Glutamatergic neuron (in vitro differentiated cells): ENCODE measurements at regions not wholly inside any gene's neighbourhood (a gene's known extent, or its start where the extent isn't known, plus 50 kb on each side); places are given as distances from the start of the nearest gene placed in this dataset.

Source experiments
- DNase-seq: peaks from one replicate; pipeline ENCODE4 v3.0.0; 2022
- H3K27ac Mint-ChIP-seq: one replicate; pipeline ENCODE4 v1.8.0; 2020; ENCODE audit warnings: mild to moderate bottlenecking, mixed read lengths, inconsistent platforms; ENCODE audit not compliant: unreplicated experiment
- H3K27me3 Mint-ChIP-seq: one replicate; pipeline ENCODE4 v1.8.0; 2020; ENCODE audit warnings: mild to moderate bottlenecking, moderate library complexity, mixed read lengths, inconsistent platforms; ENCODE audit not compliant: unreplicated experiment
- H3K36me3 Mint-ChIP-seq: one replicate; pipeline ENCODE4 v1.8.0; 2020; ENCODE audit warnings: mild to moderate bottlenecking, mixed read lengths, inconsistent platforms; ENCODE audit not compliant: unreplicated experiment
- H3K4me1 Mint-ChIP-seq: one replicate; pipeline ENCODE4 v1.8.0; 2020; ENCODE audit warnings: mild to moderate bottlenecking, low read depth, mixed read lengths, inconsistent platforms; ENCODE audit not compliant: unreplicated experiment
- H3K4me3 Mint-ChIP-seq: one replicate; pipeline ENCODE4 v1.8.0; 2020; ENCODE audit warnings: mild to moderate bottlenecking, mixed read lengths, inconsistent platforms; ENCODE audit not compliant: unreplicated experiment
- H3K9me3 Mint-ChIP-seq: one replicate; pipeline ENCODE4 v1.8.0; 2020; ENCODE audit warnings: mild to moderate bottlenecking, moderate library complexity, mixed read lengths, inconsistent platforms; ENCODE audit not compliant: unreplicated experiment
- CTCF ChIP-seq: fragments of 200-600 bp; sonication (generic); IDR thresholded peaks from one replicate; pipeline ENCODE4 v1.5.0; 2021; ENCODE audit not compliant: partially characterized antibody, unreplicated experiment

- Mint-ChIP-seq H3K9me3 (no peaks in the 10 kb centered on the region), H3K27ac (no peak overlapping the region), H3K27me3 (no peaks in the 10 kb centered on the region), H3K4me3 (no peak overlapping the region), H3K4me1 (no peaks in the 10 kb centered on the region), H3K36me3 (no peaks in the 10 kb centered on the region)
- TF ChIP-seq CTCF = no peak
- DNase-seq = no peak
These were observed 51.6 kb upstream of the TAB2 start for GRCh38 chr6:149265945-149266344.

GRCh38 chr6:149266659-149267058, 50.9 kb upstream of the TAB2 start:
- no peak for TF ChIP-seq CTCF
- Mint-ChIP-seq H3K9me3 (no peaks in the 10 kb centered on the region), H3K36me3 (no peaks in the 10 kb centered on the region), H3K4me3 (no peak overlapping the region), H3K27me3 (no peaks in the 10 kb centered on the region), H3K4me1 (no peaks in the 10 kb centered on the region), H3K27ac (no peak overlapping the region)
- DNase-seq = no peak

- Mint-ChIP-seq H3K9me3 (no peaks in the 10 kb centered on the region), H3K36me3 (no peaks in the 10 kb centered on the region), H3K4me3 (no peak overlapping the region), H3K27me3 (no peaks in the 10 kb centered on the region), H3K4me1 (no peaks in the 10 kb centered on the region), H3K27ac (no peak overlapping the region)
- no peak for DNase-seq
- no peak for TF ChIP-seq CTCF
These were observed 50.4 kb upstream of the TAB2 start for GRCh38 chr6:149267072-149267471.

GRCh38 chr6:149267513-149268043, 49.9 kb upstream of the TAB2 start:
- Mint-ChIP-seq H3K27me3 (no peaks in the 10 kb centered on the region), H3K27ac (no peak overlapping the region), H3K4me3 (no peak overlapping the region), H3K9me3 (no peaks in the 10 kb centered on the region), H3K4me1 (no peaks in the 10 kb centered on the region), H3K36me3 (no peaks in the 10 kb centered on the region)
- no peak for DNase-seq
- TF ChIP-seq CTCF = no peak
